Endothelial cell of umbilical vein (primary cell): ENCODE measurements at regions not wholly inside any gene's neighbourhood (a gene's known extent, or its start where the extent isn't known, plus 50 kb on each side); places are given as distances from the start of the nearest gene placed in this dataset.

Source experiments
- BruUV-seq: library from RNA; stranded (reverse); fragments of 400-500 nt; replicated peaks from 2 replicates; lab custom pipeline; 2021; lab: Mats Ljungman, UMichigan
- CTCF ChIA-PET: fragments of 300-600, 350-600 bp; sonication (Branson Sonifier 250); formaldehyde crosslinking; loops from one replicate; lab custom pipeline; 2021; ENCODE audit warnings: antibody characterized with exemption, inconsistent platforms; lab: Charles Lee
- POLR2A ChIA-PET: fragments of 300-600, 350-600 bp; sonication (Branson Sonifier 250); formaldehyde crosslinking; loops from one replicate; lab custom pipeline; 2021; ENCODE audit warnings: antibody characterized with exemption, inconsistent platforms; lab: Charles Lee
- DNase-seq: peaks from one replicate; pipeline ENCODE4 v3.0.0-alpha.2; 2011; ENCODE audit warnings: low read depth, low spot score
- FAIRE-seq: peaks from 2 replicates; lab custom pipeline; 2011; peaks lifted over from hg19 to GRCh38; lab: Jason Lieb, UNC
- H2AFZ ChIP-seq: 2 replicates; pipeline ENCODE4 v1.6.0; 2012; ENCODE audit warnings: low read depth, low read length, control low read depth, inconsistent platforms
- H3K27ac ChIP-seq: 2 replicates; pipeline ENCODE4 v1.5.1; 2011; ENCODE audit warnings: low read depth, mild to moderate bottlenecking, control low read depth, low read length, moderate library complexity; ENCODE audit not compliant: insufficient read depth
- H3K27me3 ChIP-seq, 2 experiments: 2 replicates each; pipeline versions ENCODE4 v1.6.0 to v1.6.1; 2011; ENCODE audit warnings: low read length in 2 of 2, mixed read lengths in 1 of 2; ENCODE audit not compliant: control insufficient read depth in 2 of 2, insufficient read depth in 2 of 2
- H3K36me3 ChIP-seq, 2 experiments: 2 replicates in 1 of 2; 3 replicates in 1 of 2; pipeline ENCODE4 v1.5.1; 2011; ENCODE audit warnings: low read length in 2 of 2, mild to moderate bottlenecking in 1 of 2, moderate library complexity in 1 of 2; ENCODE audit not compliant: control insufficient read depth in 2 of 2, insufficient read depth in 2 of 2; ENCODE audit errors: extremely low read depth in 1 of 2
- H3K4me1 ChIP-seq: 3 replicates; pipeline ENCODE4 v1.5.1; 2011; ENCODE audit warnings: mild to moderate bottlenecking, low read length; ENCODE audit not compliant: control insufficient read depth, insufficient read depth; ENCODE audit errors: extremely low read depth
- H3K4me2 ChIP-seq: 2 replicates; pipeline ENCODE4 v1.6.1; 2011; ENCODE audit warnings: low read length, control low read depth, mixed read lengths; ENCODE audit not compliant: insufficient read depth
- H3K4me3 ChIP-seq, 3 experiments: fragments of 200-600 bp in 1 of 3; sonication (generic), shearing (Covaris generic) in 1 of 3; replicated peaks in 1 of 3; 2 replicates each; pipeline ENCODE4 v1.5.1; 2011 to 2016; ENCODE audit warnings: control low read depth in 3 of 3, low read length in 3 of 3, mild to moderate bottlenecking in 2 of 3, inconsistent platforms in 1 of 3, low read depth in 1 of 3, moderate library complexity in 1 of 3; ENCODE audit not compliant: insufficient read depth in 1 of 3
- H3K79me2 ChIP-seq: 2 replicates; pipeline ENCODE4 v1.6.0; 2012; ENCODE audit warnings: low read length, inconsistent platforms; ENCODE audit not compliant: control insufficient read depth, insufficient read depth
- H3K9ac ChIP-seq: replicated peaks from 2 replicates; pipeline ENCODE3; 2011; ENCODE audit warnings: low read length, control low read depth; ENCODE audit not compliant: insufficient read depth; ENCODE audit errors: extremely low read depth
- H3K9me1 ChIP-seq: replicated peaks from 3 replicates; pipeline ENCODE4 v1.6.0; 2011; ENCODE audit warnings: mild to moderate bottlenecking, low read length; ENCODE audit not compliant: control insufficient read depth, insufficient read depth; ENCODE audit errors: extremely low read depth
- H3K9me3 ChIP-seq: replicated peaks from 2 replicates; pipeline ENCODE4 v1.5.1; 2012; ENCODE audit warnings: low read length, inconsistent platforms; ENCODE audit not compliant: control insufficient read depth, insufficient read depth
- H4K20me1 ChIP-seq: replicated peaks from 2 replicates; pipeline ENCODE3; 2011; ENCODE audit warnings: mild to moderate bottlenecking, low read length; ENCODE audit not compliant: control insufficient read depth, insufficient read depth; ENCODE audit errors: extremely low read depth
- EZH2 ChIP-seq: IDR thresholded peaks from 2 replicates; pipeline ENCODE4 v1.6.1; 2012; ENCODE audit warnings: borderline replicate concordance, low read depth, mild to moderate bottlenecking, moderate library complexity, low read length, inconsistent platforms; ENCODE audit not compliant: severe bottlenecking
- FOS ChIP-seq: IDR thresholded peaks from 2 replicates; pipeline ENCODE4 v1.6.1; 2011; ENCODE audit warnings: mild to moderate bottlenecking, low read length, moderate library complexity, borderline replicate concordance; ENCODE audit not compliant: insufficient read depth
- GATA2 ChIP-seq: IDR thresholded peaks from 2 replicates; pipeline ENCODE4 v1.7.0; 2011; ENCODE audit warnings: low read depth, mild to moderate bottlenecking, moderate library complexity, mixed read lengths, low read length; ENCODE audit not compliant: insufficient read length, insufficient read depth
- JUN ChIP-seq: IDR thresholded peaks from 2 replicates; pipeline ENCODE4 v1.6.1; 2011; ENCODE audit warnings: borderline replicate concordance, low read depth; ENCODE audit not compliant: insufficient read length, insufficient read depth
- MYC ChIP-seq: IDR thresholded peaks from one replicate; pipeline ENCODE4 v1.6.1; 2011; ENCODE audit warnings: mild to moderate bottlenecking, low read depth, low read length
- POLR2A ChIP-seq: IDR thresholded peaks from 2 replicates; pipeline ENCODE4 v1.6.1; 2012; ENCODE audit warnings: low read depth, mild to moderate bottlenecking, control low read depth, low read length
- POLR2AphosphoS5 ChIP-seq: IDR thresholded peaks from 2 replicates; pipeline ENCODE4 v1.6.1; 2012; ENCODE audit warnings: low read depth, mild to moderate bottlenecking, control low read depth, low read length, moderate library complexity; ENCODE audit not compliant: insufficient read depth
- dilution Hi-C: fragments of 300-500 bp; cut with MboI; formaldehyde crosslinking; loops from one replicate; pipeline ENCODE4 v1.15.0; 2019; ENCODE audit warnings: low sequenced_read_pairs; ENCODE audit not compliant: extremely low pct_ligation_motif_present
- intact Hi-C: fragments of 100-400 bp; cut with micrococcal nuclease; formaldehyde crosslinking; loops from one replicate; pipeline ENCODE4 v1.10.0; 2022
- TF ChIP-seq, protein P1 (sequence below): IDR thresholded peaks from 2 replicates; pipeline ENCODE4 v1.6.1; 2011; ENCODE audit not compliant: insufficient read depth, insufficient read length
- TF ChIP-seq, protein P2 (sequence below), 2 donors: IDR thresholded peaks; 1 replicate in 1 of 2; 2 replicates in 1 of 2; pipeline ENCODE4 v1.5.1; 2011; ENCODE audit warnings: low read length in 2 of 2, mild to moderate bottlenecking in 2 of 2, moderate library complexity in 2 of 2, control low read depth in 1 of 2, inconsistent platforms in 1 of 2, low read depth in 1 of 2; ENCODE audit not compliant: insufficient read depth in 1 of 2; ENCODE audit errors: extremely low read depth in 1 of 2

DNA sequence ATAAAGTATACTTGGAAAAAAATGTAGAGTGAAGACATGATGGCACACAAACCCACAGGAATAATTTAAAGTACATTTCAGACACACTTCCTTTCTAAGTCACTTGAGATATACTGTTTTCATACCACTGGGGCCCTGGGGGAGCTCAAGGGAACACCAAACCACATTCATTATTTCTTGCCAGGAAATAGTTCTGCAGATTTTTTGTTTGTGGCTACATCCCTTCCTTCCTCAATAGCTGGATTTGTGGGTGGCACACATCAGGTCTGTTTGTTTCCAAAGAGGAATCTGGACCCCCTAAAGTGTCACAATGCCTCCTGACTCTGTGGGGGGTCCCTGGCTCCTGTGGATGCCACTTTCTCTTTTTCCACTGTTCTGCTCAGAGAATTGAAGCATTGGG lies 153.5 kb upstream of the COL8A1 start:
- no peak overlapping the region for H3K9ac ChIP-seq
- no peaks in the 10 kb centered on the region for H3K36me3 ChIP-seq
- no peaks in the 10 kb centered on the region for H3K27me3 ChIP-seq
- no peaks in the 10 kb centered on the region for H3K9me1 ChIP-seq
- TF ChIP-seq, protein P1, sequence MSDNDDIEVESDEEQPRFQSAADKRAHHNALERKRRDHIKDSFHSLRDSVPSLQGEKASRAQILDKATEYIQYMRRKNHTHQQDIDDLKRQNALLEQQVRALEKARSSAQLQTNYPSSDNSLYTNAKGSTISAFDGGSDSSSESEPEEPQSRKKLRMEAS, result no peak
- TF ChIP-seq GATA2, result no peak
- no peak for TF ChIP-seq POLR2A
- no peak overlapping the region for H3K4me3 ChIP-seq
- dilution Hi-C loops (no loop called here), intact Hi-C loops (no loop called here)
- no peaks in the 10 kb centered on the region for H3K79me2 ChIP-seq
- no peaks in the 10 kb centered on the region for H3K9me3 ChIP-seq
- ChIA-PET CTCF (no interaction called here), POLR2A (no interaction called here)
- H3K4me1 ChIP-seq, result peaks cover 22% of the 10 kb centered on the region
- no peak for DNase-seq
- no peak overlapping the region for H3K4me2 ChIP-seq
- no peak overlapping the region for H2AFZ ChIP-seq
- no peaks in the 10 kb centered on the region for H4K20me1 ChIP-seq
- no TSS peak for BruUV-seq
- H3K27ac ChIP-seq, result no peak overlapping the region
- FAIRE-seq, result no peak

DNA sequence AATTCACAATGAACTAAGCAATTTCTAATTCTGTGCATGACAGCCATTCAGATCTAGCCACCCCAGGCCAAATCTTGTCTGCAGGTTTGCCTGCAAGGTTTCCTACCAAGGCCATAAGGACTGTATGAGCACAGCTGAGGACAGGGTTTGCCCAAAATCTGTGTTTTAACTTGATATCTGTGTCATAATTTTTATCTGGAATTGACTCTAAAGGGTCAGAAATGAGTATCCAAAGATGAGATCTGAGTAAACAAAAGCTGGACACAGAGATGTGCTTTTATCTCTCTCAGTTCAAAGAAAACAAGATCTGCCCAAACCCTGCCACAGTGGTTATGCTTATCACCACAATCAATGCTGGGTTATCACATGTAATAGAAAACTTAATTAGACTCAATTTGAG lies 154.6 kb upstream of the COL8A1 start:
- no peak for FAIRE-seq
- peaks cover 22% of the 10 kb centered on the region for H3K4me1 ChIP-seq
- no peak overlapping the region for H3K4me2 ChIP-seq
- DNase-seq, result no peak
- dilution Hi-C loops (no loop called here), intact Hi-C loops (no loop called here)
- no peaks in the 10 kb centered on the region for H3K79me2 ChIP-seq
- no peaks in the 10 kb centered on the region for H3K36me3 ChIP-seq
- no peaks in the 10 kb centered on the region for H3K27me3 ChIP-seq
- no peak overlapping the region for H3K9ac ChIP-seq
- H4K20me1 ChIP-seq, result no peaks in the 10 kb centered on the region
- ChIA-PET POLR2A (no interaction called here), CTCF (interaction anchor here (2.3 kb wide), 1 partner anchor 15 kb away, joined by 9 read pairs; no protein-coding TSS in a partner anchor)
- no peaks in the 10 kb centered on the region for H3K9me1 ChIP-seq
- no peak overlapping the region for H2AFZ ChIP-seq
- no peak overlapping the region for H3K27ac ChIP-seq
- H3K9me3 ChIP-seq, result no peaks in the 10 kb centered on the region
- no TSS peak for BruUV-seq
- TF ChIP-seq MYC (no peak), POLR2AphosphoS5 (no peak), GATA2 (no peak), JUN (no peak), FOS (no peak), EZH2 (no peak), POLR2A (no peak)
- TF ChIP-seq, protein P2, sequence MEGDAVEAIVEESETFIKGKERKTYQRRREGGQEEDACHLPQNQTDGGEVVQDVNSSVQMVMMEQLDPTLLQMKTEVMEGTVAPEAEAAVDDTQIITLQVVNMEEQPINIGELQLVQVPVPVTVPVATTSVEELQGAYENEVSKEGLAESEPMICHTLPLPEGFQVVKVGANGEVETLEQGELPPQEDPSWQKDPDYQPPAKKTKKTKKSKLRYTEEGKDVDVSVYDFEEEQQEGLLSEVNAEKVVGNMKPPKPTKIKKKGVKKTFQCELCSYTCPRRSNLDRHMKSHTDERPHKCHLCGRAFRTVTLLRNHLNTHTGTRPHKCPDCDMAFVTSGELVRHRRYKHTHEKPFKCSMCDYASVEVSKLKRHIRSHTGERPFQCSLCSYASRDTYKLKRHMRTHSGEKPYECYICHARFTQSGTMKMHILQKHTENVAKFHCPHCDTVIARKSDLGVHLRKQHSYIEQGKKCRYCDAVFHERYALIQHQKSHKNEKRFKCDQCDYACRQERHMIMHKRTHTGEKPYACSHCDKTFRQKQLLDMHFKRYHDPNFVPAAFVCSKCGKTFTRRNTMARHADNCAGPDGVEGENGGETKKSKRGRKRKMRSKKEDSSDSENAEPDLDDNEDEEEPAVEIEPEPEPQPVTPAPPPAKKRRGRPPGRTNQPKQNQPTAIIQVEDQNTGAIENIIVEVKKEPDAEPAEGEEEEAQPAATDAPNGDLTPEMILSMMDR (IDR thresholded peaks at IDR 0.05; ENCODE audit: extremely low read depth in 1 of 2, insufficient read depth in 1 of 2, low read depth in 1 of 2, low read length in 2 of 2), result no peak
- TF ChIP-seq, protein P1, result no peak
- H3K4me3 ChIP-seq, result no peak overlapping the region
